Activated CD8-positive, alpha-beta T cell treated with anti-CD3 and anti-CD28 coated beads for 36 hours (primary cell): ENCODE measurements at regions not wholly inside any gene's neighbourhood (a gene's known extent, or its start where the extent isn't known, plus 50 kb on each side); places are given as distances from the start of the nearest gene placed in this dataset.

ENCODE experiments used
- ATAC-seq: fragments of 200-7000 bp; cut with Tn5 transposase; one replicate; pipeline ENCODE4 v1.10.0; 2021; ENCODE audit warnings: mild to moderate bottlenecking, moderate library complexity
- CTCF ChIA-PET: fragments of 350-600 bp; sonication (Branson Sonifier 250); formaldehyde crosslinking; loops from one replicate; lab custom pipeline; 2021; ENCODE audit warnings: antibody characterized with exemption; lab: Charles Lee
- POLR2A ChIA-PET: fragments of 350-600 bp; sonication (Branson Sonifier 250); formaldehyde crosslinking; loops from one replicate; lab custom pipeline; 2021; ENCODE audit warnings: antibody characterized with exemption; lab: Charles Lee
- DNase-seq: peaks from one replicate; pipeline ENCODE4 v3.0.0-alpha.2; 2020
- H3K27ac Mint-ChIP-seq: one replicate; pipeline ENCODE4 v1.8.0; 2021; ENCODE audit warnings: mild to moderate bottlenecking, mixed read lengths
- H3K27me3 Mint-ChIP-seq: one replicate; pipeline ENCODE4 v1.8.0; 2021; ENCODE audit warnings: mixed read lengths
- H3K36me3 Mint-ChIP-seq: one replicate; pipeline ENCODE4 v1.8.0; 2021; ENCODE audit warnings: low read depth, mixed read lengths
- H3K4me1 Mint-ChIP-seq: one replicate; pipeline ENCODE4 v1.8.0; 2021; ENCODE audit warnings: low read depth, mixed read lengths
- H3K4me3 Mint-ChIP-seq: one replicate; pipeline ENCODE4 v1.8.0; 2021; ENCODE audit warnings: mild to moderate bottlenecking, moderate library complexity, mixed read lengths
- H3K9me3 Mint-ChIP-seq: one replicate; pipeline ENCODE4 v1.8.0; 2021; ENCODE audit warnings: mixed read lengths
- CTCF ChIP-seq: fragments of 200-600 bp; IDR thresholded peaks from one replicate; pipeline ENCODE4 v1.8.0; 2022; ENCODE audit warnings: antibody characterized with exemption, mild to moderate bottlenecking
- intact Hi-C: fragments of 100-400 bp; cut with micrococcal nuclease; formaldehyde crosslinking; loops from one replicate; pipeline ENCODE4 v1.10.0; 2022

GRCh38 chr4:14871676-14872430, 130.4 kb upstream of the CPEB2 start:
- Mint-ChIP-seq H3K4me1 (peaks cover 22% of the 10 kb centered on the region), H3K27ac (no peak overlapping the region), H3K36me3 (no peaks in the 10 kb centered on the region), H3K9me3 (no peaks in the 10 kb centered on the region), H3K4me3 (no peak overlapping the region), H3K27me3 (peaks cover 14% of the 10 kb centered on the region)
- DNase-seq (peak; percentile 59), ATAC-seq (peak; percentile 60)
- CTCF ChIA-PET: interaction anchor here (1.2 kb wide), 1 partner anchor 8 kb away, joined by 4 read pairs; no protein-coding TSS in a partner anchor
- peak; percentile 52 for TF ChIP-seq CTCF
- intact Hi-C loops: no loop called here
- POLR2A ChIA-PET: no interaction called here

DNA sequence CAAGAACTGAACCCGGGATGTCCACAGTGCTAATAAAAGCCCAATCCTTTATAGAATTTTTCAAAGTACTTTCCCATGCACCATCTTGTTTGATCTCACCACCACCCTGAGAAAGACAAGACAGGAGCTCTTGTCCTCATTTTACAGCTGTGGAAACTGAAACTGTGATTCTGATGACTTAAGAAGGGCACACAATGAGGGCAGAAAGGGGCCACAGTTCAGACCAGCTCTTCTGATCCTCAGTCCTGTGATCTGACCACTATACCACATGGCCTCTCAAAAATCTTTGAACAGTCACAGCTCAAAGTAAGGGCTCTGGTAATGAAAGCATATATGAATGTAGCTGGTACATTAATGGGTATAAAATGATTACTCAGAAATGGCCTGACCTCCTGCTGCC, 127.3 kb upstream of the CPEB2 start:
- POLR2A ChIA-PET: no interaction called here
- no peak overlapping the region for H3K27ac Mint-ChIP-seq
- H3K4me1 Mint-ChIP-seq: peaks cover 35% of the 10 kb centered on the region
- no peaks in the 10 kb centered on the region for H3K9me3 Mint-ChIP-seq
- H3K36me3 Mint-ChIP-seq: no peaks in the 10 kb centered on the region
- CTCF ChIA-PET: interaction anchor here (1.3 to 1.4 kb wide), 4 partner anchors 17 to 126 kb away, joined by 3 to 4 read pairs (median 3); no protein-coding TSS in a partner anchor
- H3K27me3 Mint-ChIP-seq: peaks cover 5% of the 10 kb centered on the region
- no peak for DNase-seq
- no peak overlapping the region for H3K4me3 Mint-ChIP-seq
- peak; percentile 76 for ATAC-seq
- intact Hi-C loops: no loop called here
- TF ChIP-seq CTCF: no peak

GRCh38 chr4:14877246-14878225, 124.7 kb upstream of the CPEB2 start:
- peak overlapping the region; percentile 48 for H3K27ac Mint-ChIP-seq

DNA sequence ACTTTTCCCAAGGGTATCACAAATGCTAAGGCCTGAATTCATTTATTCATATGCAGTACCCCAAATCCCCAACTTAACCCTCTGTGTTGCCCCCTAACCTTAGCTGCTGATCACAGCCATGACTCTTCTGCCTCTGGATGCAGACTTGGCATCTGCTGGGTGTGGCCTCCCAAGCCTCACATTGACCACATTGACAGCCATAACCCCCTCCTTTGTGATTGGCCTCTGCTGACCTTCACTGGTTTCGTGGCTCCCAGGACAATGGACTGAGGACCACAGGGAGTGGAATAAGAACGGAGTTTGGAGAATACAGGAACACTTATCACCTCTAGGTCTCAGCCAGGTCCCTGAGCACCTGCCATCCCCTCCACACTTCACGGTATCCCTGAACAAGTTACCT, 123.6 kb upstream of the CPEB2 start:
- TF ChIP-seq CTCF: no peak
- ATAC-seq (no peak), DNase-seq (no peak)
- H3K9me3 Mint-ChIP-seq: no peaks in the 10 kb centered on the region
- H3K36me3 Mint-ChIP-seq: no peaks in the 10 kb centered on the region
- intact Hi-C loops: no loop called here
- POLR2A ChIA-PET: no interaction called here
- H3K4me1 Mint-ChIP-seq: peaks cover 35% of the 10 kb centered on the region
- no peak overlapping the region for H3K27ac Mint-ChIP-seq
- no peak overlapping the region for H3K4me3 Mint-ChIP-seq
- CTCF ChIA-PET: no interaction called here
- peaks cover 4% of the 10 kb centered on the region for H3K27me3 Mint-ChIP-seq

More at GRCh38 chr4:14877246-14878225, 124.7 kb upstream of the CPEB2 start:
- intact Hi-C loops: no loop called here
- DNase-seq: no peak
- Mint-ChIP-seq H3K4me1 (peaks cover 35% of the 10 kb centered on the region), H3K36me3 (no peaks in the 10 kb centered on the region), H3K4me3 (no peak overlapping the region), H3K9me3 (no peaks in the 10 kb centered on the region), H3K27me3 (peaks cover under 1% of the 10 kb centered on the region)
- CTCF ChIA-PET: interaction anchor here (0.7 kb wide), 1 partner anchor 1425 kb away, joined by 3 read pairs; no protein-coding TSS in a partner anchor
- POLR2A ChIA-PET: no interaction called here
- ATAC-seq: peak; percentile 16
- no peak for TF ChIP-seq CTCF
